Erythroblast (primary cell): ENCODE measurements at regions not wholly inside any gene's neighbourhood (a gene's known extent, or its start where the extent isn't known, plus 50 kb on each side); places are given as distances from the start of the nearest gene placed in this dataset.

Experiments used
- DNase-seq, 2 experiments: peaks; one replicate each; lab custom pipeline; 2025; lab: John Stamatoyannopoulos, UW
- GATA1 ChIP-seq: IDR thresholded peaks from 2 replicates; pipeline ENCODE4 v1.6.1; 2011; ENCODE audit warnings: low read depth, mild to moderate bottlenecking, control low read depth, low read length, moderate library complexity
- POLR2A ChIP-seq: IDR thresholded peaks from 2 replicates; pipeline ENCODE4 v1.6.1; 2011; ENCODE audit warnings: mild to moderate bottlenecking, low read length

- TF ChIP-seq POLR2A = no peak
- no peak for TF ChIP-seq GATA1
- DNase-seq = no peak
Measured at GRCh38 chr6:56366141-56366852, 118.9 kb upstream of the COL21A1 start.

GRCh38 chr6:56364827-56365339 lies 117.5 kb upstream of the COL21A1 start:
- no peak for DNase-seq
- TF ChIP-seq POLR2A (no peak), GATA1 (no peak)

GRCh38 chr6:56364431-56364826 lies 117.0 kb upstream of the COL21A1 start:
- no peak for DNase-seq
- TF ChIP-seq GATA1 (no peak), POLR2A (no peak)

- TF ChIP-seq GATA1 (no peak), POLR2A (no peak)
- no peak for DNase-seq
Measured at GRCh38 chr6:56363796-56364430, 116.5 kb upstream of the COL21A1 start.

- DNase-seq = no peak
- TF ChIP-seq POLR2A (no peak), GATA1 (no peak)
Measured at GRCh38 chr6:56361812-56362211, 114.4 kb upstream of the COL21A1 start.

- TF ChIP-seq GATA1 (no peak), POLR2A (no peak)
- DNase-seq = peak; percentile 65 to 82
Measured at GRCh38 chr6:56359201-56359899, 112.0 kb upstream of the COL21A1 start.

GRCh38 chr6:56357616-56358373 lies 110.4 kb upstream of the COL21A1 start:
- TF ChIP-seq POLR2A = no peak
- no peak for TF ChIP-seq GATA1
- no peak for DNase-seq

GRCh38 chr6:56356426-56356825 lies 109.0 kb upstream of the COL21A1 start:
- no peak for DNase-seq
- no peak for TF ChIP-seq POLR2A
- TF ChIP-seq GATA1 = no peak

- TF ChIP-seq POLR2A = no peak
- TF ChIP-seq GATA1 = no peak
- DNase-seq = no peak
Measured at GRCh38 chr6:56353860-56354259, 106.5 kb upstream of the COL21A1 start.

- TF ChIP-seq POLR2A (no peak), GATA1 (no peak)
- no peak for DNase-seq
Measured at GRCh38 chr6:56350628-56351260, 103.4 kb upstream of the COL21A1 start.

- TF ChIP-seq GATA1 (no peak), POLR2A (no peak)
- DNase-seq = no peak
Measured at GRCh38 chr6:56349194-56349593, 101.8 kb upstream of the COL21A1 start.

GRCh38 chr6:56348578-56348977 lies 101.2 kb upstream of the COL21A1 start:
- TF ChIP-seq GATA1 (no peak), POLR2A (no peak)
- no peak for DNase-seq

- no peak for DNase-seq
- TF ChIP-seq POLR2A (no peak), GATA1 (no peak)
Measured at GRCh38 chr6:56347526-56347925, 100.1 kb upstream of the COL21A1 start.
